ENCODE measurements at regions not wholly inside any gene's neighbourhood (a gene's known extent, or its start where the extent isn't known, plus 50 kb on each side); places are given as distances from the start of the nearest gene placed in this dataset. TPM values are rescaled to one million over a fixed set of nuclear protein-coding genes. Genes with fewer than 3 reads are reported as not detected.

Small RNAs in the stretch of these regions (small RNA-seq; reads per million reads assigned to genes)
- gene RPL21P41: not detected

All from neural progenitor cell (in vitro differentiated cells).